ENCODE measurements at regions not wholly inside any gene's neighbourhood (a gene's known extent, or its start where the extent isn't known, plus 50 kb on each side); places are given as distances from the start of the nearest gene placed in this dataset.

GRCh38 chr5:117337064-117337749 is 762.6 kb upstream of the SEMA6A start:
- Histone ChIP-seq H3K27ac (no peak overlapping the region), H3K36me3 (ENCODE audit: insufficient read depth) (no peaks in the 10 kb centered on the region), H3K4me2 (no peak overlapping the region), H3K9ac (no peak overlapping the region), H3K27me3 (ENCODE audit: insufficient read depth, low read depth) (no peaks in the 10 kb centered on the region), H3K79me2 (ENCODE audit: insufficient read depth, low read depth) (no peaks in the 10 kb centered on the region), H2AFZ (ENCODE audit: low read depth) (no peak overlapping the region), H3K4me1 (ENCODE audit: low read depth, poor library complexity, severe bottlenecking) (no peaks in the 10 kb centered on the region), H4K20me1 (ENCODE audit: insufficient read depth) (no peaks in the 10 kb centered on the region), H3K4me3 (IDR thresholded peaks at IDR 0.05; ENCODE audit: insufficient read depth, low read depth, low read length) (no peak overlapping the region)
- no peak for TF ChIP-seq CTCF (conservative IDR thresholded peaks at IDR 0.05; ENCODE audit: low read depth, low read length)

DNA sequence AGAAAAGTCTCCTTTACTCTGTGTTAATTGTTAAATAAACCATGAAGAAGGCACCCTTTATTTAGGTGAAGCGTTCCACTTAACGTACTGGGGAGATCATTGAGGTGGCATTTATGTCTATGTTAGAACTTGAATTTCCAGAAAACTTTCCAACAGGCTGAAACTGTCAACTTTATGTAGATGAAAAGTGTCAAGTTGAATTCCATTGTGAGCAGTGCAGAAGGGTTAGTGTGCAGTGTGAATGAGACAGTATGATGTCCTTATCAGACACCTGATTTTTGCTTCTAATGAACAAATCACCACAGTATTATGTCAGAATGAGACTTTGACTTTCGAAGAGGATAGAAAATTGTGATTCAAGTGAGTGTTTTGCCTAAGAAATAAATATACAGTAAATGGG is 761.6 kb upstream of the SEMA6A start:
- Histone ChIP-seq H3K9ac (no peak overlapping the region), H3K36me3 (ENCODE audit: insufficient read depth) (no peaks in the 10 kb centered on the region), H3K79me2 (ENCODE audit: insufficient read depth, low read depth) (no peaks in the 10 kb centered on the region), H3K4me2 (no peak overlapping the region), H3K27ac (no peak overlapping the region), H3K4me1 (ENCODE audit: low read depth, poor library complexity, severe bottlenecking) (no peaks in the 10 kb centered on the region), H3K4me3 (IDR thresholded peaks at IDR 0.05; ENCODE audit: insufficient read depth, low read depth, low read length) (no peak overlapping the region), H2AFZ (ENCODE audit: low read depth) (no peak overlapping the region), H4K20me1 (ENCODE audit: insufficient read depth) (no peaks in the 10 kb centered on the region), H3K27me3 (ENCODE audit: insufficient read depth, low read depth) (no peaks in the 10 kb centered on the region)
- TF ChIP-seq CTCF (conservative IDR thresholded peaks at IDR 0.05; ENCODE audit: low read depth, low read length), result no peak

- no peaks in the 10 kb centered on the region for H3K27me3 ChIP-seq (ENCODE audit: insufficient read depth, low read depth)
- no peak overlapping the region for H3K4me3 ChIP-seq (IDR thresholded peaks at IDR 0.05; ENCODE audit: insufficient read depth, low read depth, low read length)
- no peaks in the 10 kb centered on the region for H4K20me1 ChIP-seq (ENCODE audit: insufficient read depth)
- TF ChIP-seq CTCF (conservative IDR thresholded peaks at IDR 0.05; ENCODE audit: low read depth, low read length), result no peak
- H3K27ac ChIP-seq, result no peak overlapping the region
- no peaks in the 10 kb centered on the region for H3K36me3 ChIP-seq (ENCODE audit: insufficient read depth)
- no peaks in the 10 kb centered on the region for H3K79me2 ChIP-seq (ENCODE audit: insufficient read depth, low read depth)
- H3K4me1 ChIP-seq (ENCODE audit: low read depth, poor library complexity, severe bottlenecking), result no peaks in the 10 kb centered on the region
- no peak overlapping the region for H3K4me2 ChIP-seq
- no peak overlapping the region for H2AFZ ChIP-seq (ENCODE audit: low read depth)
- no peak overlapping the region for H3K9ac ChIP-seq
Measured at GRCh38 chr5:117333011-117333410, 758.4 kb upstream of the SEMA6A start.

DNA sequence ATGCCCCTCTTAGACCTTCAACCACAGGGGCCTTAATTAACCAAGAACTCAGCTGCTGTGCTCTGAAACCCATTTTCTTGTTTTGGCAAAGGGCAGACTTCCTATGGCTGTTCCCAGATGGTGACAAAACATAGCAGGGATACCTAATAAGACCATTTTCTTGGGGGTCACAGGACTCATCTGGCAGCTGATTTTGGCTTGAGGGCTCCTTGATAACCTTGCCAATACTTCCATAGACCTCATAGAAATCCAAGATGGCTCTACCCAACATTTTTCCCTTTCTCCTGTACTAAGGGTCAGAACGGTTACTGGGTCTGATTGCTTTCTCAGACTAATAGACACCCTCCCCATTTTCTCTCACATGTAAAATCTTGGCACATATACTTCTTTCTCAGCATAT is 757.7 kb upstream of the SEMA6A start:
- no peak overlapping the region for H3K4me3 ChIP-seq (IDR thresholded peaks at IDR 0.05; ENCODE audit: insufficient read depth, low read depth, low read length)

More for the DNA sequence above, 757.7 kb upstream of the SEMA6A start:
- no peak overlapping the region for H3K4me2 ChIP-seq
- H4K20me1 ChIP-seq (ENCODE audit: insufficient read depth), result no peaks in the 10 kb centered on the region
- no peak for TF ChIP-seq CTCF (conservative IDR thresholded peaks at IDR 0.05; ENCODE audit: low read depth, low read length)
- H3K27ac ChIP-seq, result no peak overlapping the region
- H3K79me2 ChIP-seq (ENCODE audit: insufficient read depth, low read depth), result no peaks in the 10 kb centered on the region
- no peak overlapping the region for H3K9ac ChIP-seq
- H3K27me3 ChIP-seq (ENCODE audit: insufficient read depth, low read depth), result no peaks in the 10 kb centered on the region
- no peaks in the 10 kb centered on the region for H3K36me3 ChIP-seq (ENCODE audit: insufficient read depth)
- no peaks in the 10 kb centered on the region for H3K4me1 ChIP-seq (ENCODE audit: low read depth, poor library complexity, severe bottlenecking)
- no peak overlapping the region for H2AFZ ChIP-seq (ENCODE audit: low read depth)

Measured in KMS-11 (cell line).